AG04450 (cell line): ENCODE measurements at regions not wholly inside any gene's neighbourhood (a gene's known extent, or its start where the extent isn't known, plus 50 kb on each side); places are given as distances from the start of the nearest gene placed in this dataset.

Source experiments
- CTCF ChIA-PET: fragments of 300-600, 350-600 bp; formaldehyde crosslinking; extraction: SDS; loops from one replicate; lab custom pipeline; 2022; ENCODE audit warnings: antibody characterized with exemption, inconsistent platforms; lab: Charles Lee
- POLR2A ChIA-PET: fragments of 350-600 bp; formaldehyde crosslinking; extraction: SDS; loops from one replicate; lab custom pipeline; 2021; ENCODE audit warnings: antibody characterized with exemption, inconsistent platforms; lab: Yijun Ruan, JAX
- DNase-seq: peaks from one replicate; pipeline ENCODE4 v3.0.0-alpha.2; 2011; ENCODE audit warnings: low read depth, low spot score
- H3K27ac ChIP-seq: one replicate; pipeline ENCODE4 v1.5.1; 2012; ENCODE audit warnings: low read depth, low read length, control low read depth
- H3K27me3 ChIP-seq: one replicate; pipeline ENCODE4 v1.6.0; 2012; ENCODE audit warnings: low read length; ENCODE audit not compliant: control insufficient read depth, insufficient read depth
- H3K4me3 ChIP-seq: 2 replicates; pipeline ENCODE4 v1.5.1; 2011; ENCODE audit warnings: mild to moderate bottlenecking, low read depth, low read length, control low read depth
- H3K9me3 ChIP-seq: 2 replicates; pipeline ENCODE4 v1.5.1; 2012; ENCODE audit warnings: low read length; ENCODE audit not compliant: control insufficient read depth, insufficient read depth
- CTCF ChIP-seq: IDR thresholded peaks from 2 replicates; pipeline ENCODE4 v1.5.1; 2011; ENCODE audit warnings: low read depth, low read length, control low read depth, inconsistent platforms

GRCh38 chr13:32925506-32925905 is 90.7 kb upstream of the KL start:
- DNase-seq, result no peak
- ChIA-PET POLR2A (no interaction called here), CTCF (interaction anchor here (0.8 kb wide), 1 partner anchor 13 kb away, joined by 3 read pairs; no protein-coding TSS in a partner anchor)
- Histone ChIP-seq H3K9me3 (no peaks in the 10 kb centered on the region), H3K27me3 (peaks cover 2% of the 10 kb centered on the region), H3K27ac (no peak overlapping the region), H3K4me3 (no peak overlapping the region)
- TF ChIP-seq CTCF, result no peak

GRCh38 chr13:32932376-32932775 is 83.8 kb upstream of the KL start:
- no peaks in the 10 kb centered on the region for H3K9me3 ChIP-seq
- no peak overlapping the region for H3K27ac ChIP-seq
- ChIA-PET POLR2A (no interaction called here), CTCF (interaction anchor here (2.1 kb wide), 1 partner anchor 21 kb away, joined by 5 read pairs; no protein-coding TSS in a partner anchor)
- peaks cover 2% of the 10 kb centered on the region for H3K27me3 ChIP-seq
- no peak for DNase-seq
- TF ChIP-seq CTCF, result no peak
- H3K4me3 ChIP-seq, result no peak overlapping the region

- Histone ChIP-seq H3K9me3 (peaks cover 8% of the 10 kb centered on the region; the same call in 1 of the 2 replicates), H3K27ac (no peak overlapping the region), H3K27me3 (no peaks in the 10 kb centered on the region), H3K4me3 (no peak overlapping the region)
- DNase-seq, result no peak
- ChIA-PET CTCF (no interaction called here), POLR2A (no interaction called here)
- no peak for TF ChIP-seq CTCF
Measured at GRCh38 chr13:32936716-32937115, 79.5 kb upstream of the KL start.

- no peak for TF ChIP-seq CTCF
- CTCF ChIA-PET, result no interaction called here
- H3K4me3 ChIP-seq, result no peak overlapping the region
- POLR2A ChIA-PET, result no interaction called here
- no peak for DNase-seq
- H3K27ac ChIP-seq, result no peak overlapping the region
- H3K9me3 ChIP-seq, result peaks cover 8% of the 10 kb centered on the region; the same call in 1 of the 2 replicates
- no peaks in the 10 kb centered on the region for H3K27me3 ChIP-seq
Measured at GRCh38 chr13:32938314-32938713, 77.9 kb upstream of the KL start.

- Histone ChIP-seq H3K27me3 (peaks cover 2% of the 10 kb centered on the region), H3K27ac (no peak overlapping the region), H3K9me3 (peaks cover 8% of the 10 kb centered on the region; the same call in 1 of the 2 replicates), H3K4me3 (no peak overlapping the region)
- no peak for TF ChIP-seq CTCF
- ChIA-PET CTCF (no interaction called here), POLR2A (no interaction called here)
- DNase-seq, result no peak
Measured at GRCh38 chr13:32938907-32939306, 77.3 kb upstream of the KL start.
